HepG2 (cell line): ENCODE measurements at regions not wholly inside any gene's neighbourhood (a gene's known extent, or its start where the extent isn't known, plus 50 kb on each side); places are given as distances from the start of the nearest gene placed in this dataset.

ENCODE experiments used
- AFF4 ChIP-seq: sonication (generic); formaldehyde crosslinking; IDR thresholded peaks from 2 replicates; pipeline ENCODE4 v1.4.0; 2020; ENCODE audit warnings: missing genetic modification reagents
- FOXA1 ChIP-seq, 2 experiments: fragments of 450-650 bp in 1 of 2; sonication (generic) in 1 of 2; formaldehyde crosslinking in 1 of 2; IDR thresholded peaks; 2 replicates each; pipeline versions ENCODE4 v1.4.0 to v1.6.1; 2016 to 2020; ENCODE audit warnings: missing genetic modification reagents in 1 of 2
- GMEB1 ChIP-seq: sonication (generic); formaldehyde crosslinking; IDR thresholded peaks from 2 replicates; pipeline ENCODE4 v1.5.1; 2020; ENCODE audit warnings: missing genetic modification reagents, mild to moderate bottlenecking, borderline replicate concordance
- GTF2F1 ChIP-seq: fragments of 150-350 bp; IDR thresholded peaks from 2 replicates; pipeline ENCODE4 v1.6.1; 2014; ENCODE audit warnings: low read length
- HCFC1 ChIP-seq: fragments of 150-350 bp; IDR thresholded peaks from 2 replicates; pipeline ENCODE4 v1.6.1; 2014; ENCODE audit warnings: low read depth, low read length
- JUNB ChIP-seq: sonication (generic); formaldehyde crosslinking; IDR thresholded peaks from 2 replicates; pipeline ENCODE4 v1.8.0; 2022; ENCODE audit warnings: missing genetic modification reagents, mild to moderate bottlenecking, borderline replicate concordance
- KMT2A ChIP-seq: sonication (generic); formaldehyde crosslinking; IDR thresholded peaks from 2 replicates; pipeline ENCODE4 v1.4.0; 2020; ENCODE audit warnings: missing genetic modification reagents
- NKX3-1 ChIP-seq: sonication (generic); formaldehyde crosslinking; IDR thresholded peaks from 2 replicates; pipeline ENCODE4 v1.5.0; 2020; ENCODE audit warnings: missing genetic modification reagents
- RAD21 ChIP-seq: fragments of 450-650 bp; formaldehyde crosslinking; IDR thresholded peaks from 2 replicates; pipeline ENCODE4 v1.5.0; 2020; ENCODE audit warnings: mild to moderate bottlenecking
- SMARCE1 ChIP-seq: fragments of 450-650 bp; IDR thresholded peaks from 2 replicates; pipeline ENCODE4 v1.6.1; 2017; ENCODE audit warnings: borderline replicate concordance
- SRF ChIP-seq: IDR thresholded peaks from 2 replicates; pipeline ENCODE4 v1.6.1; 2011; ENCODE audit warnings: mild to moderate bottlenecking, low read depth, low read length, moderate library complexity
- TCF7L2 ChIP-seq: IDR thresholded peaks from 2 replicates; pipeline ENCODE4 v1.6.1; 2011; ENCODE audit warnings: mild to moderate bottlenecking, low read depth, low read length, moderate library complexity
- TERF1 ChIP-seq: sonication (generic); formaldehyde crosslinking; IDR thresholded peaks from 2 replicates; pipeline ENCODE4 v1.8.0; 2022; ENCODE audit warnings: mild to moderate bottlenecking, missing genetic modification reagents, moderate library complexity
- ZBTB43 ChIP-seq: sonication (generic); formaldehyde crosslinking; conservative IDR thresholded peaks from 2 replicates; pipeline ENCODE4 v1.4.0; 2020; ENCODE audit warnings: missing genetic modification reagents
- ZHX1 ChIP-seq: sonication (generic); formaldehyde crosslinking; IDR thresholded peaks from 2 replicates; pipeline ENCODE4 v1.8.1; 2022; ENCODE audit warnings: low read depth, mild to moderate bottlenecking, missing genetic modification reagents
- ZNF136 ChIP-seq: sonication (generic); formaldehyde crosslinking; IDR thresholded peaks from 2 replicates; pipeline ENCODE4 v1.8.1; 2022; ENCODE audit warnings: low read depth, mild to moderate bottlenecking, moderate library complexity, missing genetic modification reagents
- ZNF329 ChIP-seq: sonication (generic); formaldehyde crosslinking; IDR thresholded peaks from 2 replicates; pipeline ENCODE4 v1.9.0; 2021; ENCODE audit warnings: low read depth, mild to moderate bottlenecking, missing genetic modification reagents
- ZNF644 ChIP-seq: IDR thresholded peaks from 2 replicates; pipeline ENCODE4 v1.6.1; 2016; ENCODE audit warnings: low read depth
- ZNF674 ChIP-seq: sonication (generic); formaldehyde crosslinking; IDR thresholded peaks from 2 replicates; pipeline ENCODE4 v1.5.0; 2020; ENCODE audit warnings: low read depth, mild to moderate bottlenecking, missing genetic modification reagents
- ZNF724P ChIP-seq: sonication (generic); formaldehyde crosslinking; IDR thresholded peaks from 2 replicates; pipeline ENCODE4 v1.8.0; 2022; ENCODE audit warnings: missing genetic modification reagents, borderline replicate concordance

GRCh38 chr12:69157023-69157655 is 82.2 kb upstream of the CPSF6 start (continued):
- TF ChIP-seq JUNB (CRISPR knock-in tag) (no peak), GMEB1 (CRISPR knock-in tag) (no peak), AFF4 (no peak), RAD21 (CRISPR knock-in tag) (peak; percentile 53; the same call in 1 of the 2 replicates), ZNF674 (CRISPR knock-in tag) (no peak), TERF1 (CRISPR knock-in tag) (no peak), GTF2F1 (no peak), SRF (no peak), NKX3-1 (CRISPR knock-in tag) (no peak), FOXA1 (IDR thresholded peaks at IDR 0.05) (no peak), FOXA1 (CRISPR knock-in tag; IDR thresholded peaks at IDR 0.05) (no peak), ZHX1 (CRISPR knock-in tag) (no peak), TCF7L2 (no peak), KMT2A (CRISPR knock-in tag) (no peak), ZNF644 (no peak), ZBTB43 (CRISPR knock-in tag) (no peak), HCFC1 (no peak), ZNF329 (CRISPR knock-in tag) (no peak), SMARCE1 (no peak), ZNF136 (no peak), ZNF724P (CRISPR knock-in tag) (no peak)
